HG02973 (cell line): ENCODE measurements at regions not wholly inside any gene's neighbourhood (a gene's known extent, or its start where the extent isn't known, plus 50 kb on each side); places are given as distances from the start of the nearest gene placed in this dataset.

Experiments
- ATAC-seq: cut with Tn5 transposase; IDR thresholded peaks from one replicate; pipeline ENCODE4 v1.9.1; 2021; ENCODE audit warnings: moderate library complexity; ENCODE audit not compliant: unreplicated experiment

DNA sequence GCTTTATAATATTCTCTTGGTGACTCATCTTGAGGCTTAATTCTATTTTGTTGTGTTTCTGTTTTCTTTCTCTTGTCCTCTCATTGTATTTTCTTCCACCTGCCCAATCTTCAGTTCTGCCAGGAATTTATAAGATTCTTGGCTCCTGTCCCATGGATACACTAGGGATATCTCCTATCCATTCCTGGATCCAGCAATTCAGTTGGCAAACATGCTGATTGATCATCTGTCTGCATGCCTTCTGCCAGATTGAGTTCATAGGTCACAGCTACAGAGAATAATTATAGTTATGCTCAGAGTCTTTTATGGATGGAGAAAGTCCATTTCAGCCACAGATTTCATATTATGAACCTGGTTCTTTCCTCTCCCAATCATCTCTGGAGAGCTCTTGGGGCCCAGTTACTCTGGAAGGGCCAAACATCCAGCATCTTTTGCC, 140.4 kb upstream of the MAGI2 start:
- no peak for ATAC-seq

GRCh38 chr7:79590916-79591623, 137.6 kb upstream of the MAGI2 start:
- ATAC-seq = no peak

- no peak for ATAC-seq
Observed at GRCh38 chr7:79590391-79590790, 136.9 kb upstream of the MAGI2 start.

- no peak for ATAC-seq
Observed at GRCh38 chr7:79570903-79571302, 117.4 kb upstream of the MAGI2 start.

- ATAC-seq = no peak
Observed at GRCh38 chr7:79563821-79564522, 110.5 kb upstream of the MAGI2 start.

DNA sequence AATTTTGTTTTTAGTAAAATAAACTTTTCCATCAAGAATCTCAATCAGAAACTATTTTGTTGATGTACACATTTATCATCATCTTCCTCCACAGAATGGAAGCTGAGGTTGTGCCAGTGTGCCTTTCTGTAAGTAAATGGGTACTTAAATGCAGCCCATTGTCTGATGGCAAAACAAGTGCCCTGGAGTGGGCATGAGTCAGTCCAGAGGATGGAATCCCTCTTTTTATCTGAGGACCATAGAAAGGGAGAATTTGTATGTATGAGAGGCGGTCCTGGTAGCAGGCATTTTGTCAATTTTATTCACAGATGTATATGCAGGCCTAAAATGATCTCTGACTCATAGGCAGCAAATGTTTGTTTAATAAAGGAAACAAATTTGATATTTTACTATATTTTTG, 102.1 kb upstream of the MAGI2 start:
- no peak for ATAC-seq

DNA sequence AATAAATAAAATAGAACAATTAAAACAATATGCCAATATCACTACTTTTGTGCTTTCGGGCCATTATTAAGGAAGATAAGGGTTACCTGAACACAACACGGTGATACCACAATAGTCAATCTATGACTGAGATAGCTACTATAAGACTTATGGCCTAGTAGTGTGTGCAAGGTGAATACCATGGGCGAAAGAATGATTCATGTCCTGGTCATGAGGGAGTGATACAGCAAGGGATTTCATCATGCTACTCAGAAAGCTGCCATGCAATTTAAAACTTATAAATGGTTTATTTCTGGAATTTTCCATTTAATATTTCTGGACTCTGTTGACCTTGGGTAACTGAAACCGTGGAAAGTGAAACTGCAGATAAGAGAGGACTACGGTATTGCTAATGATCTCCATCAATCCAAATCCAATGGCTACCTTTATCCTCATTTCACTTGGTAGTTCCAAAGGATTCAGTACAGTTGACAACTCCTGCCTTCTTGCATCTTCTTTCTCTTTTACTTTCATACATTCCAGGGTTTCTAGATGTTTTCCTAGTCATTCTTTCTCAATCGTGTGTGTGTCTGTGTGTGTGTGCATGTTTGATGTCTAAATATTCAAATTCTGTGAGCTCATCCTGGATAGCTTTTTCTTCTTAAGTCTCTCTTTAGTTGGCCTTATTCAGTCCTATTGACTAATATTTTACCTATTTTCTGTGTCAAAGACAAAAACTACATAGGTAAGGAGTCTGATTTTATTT, 100.5 kb upstream of the MAGI2 start:
- ATAC-seq = no peak

- no peak for ATAC-seq
Observed at GRCh38 chr7:79552463-79552862, 99.0 kb upstream of the MAGI2 start.

DNA sequence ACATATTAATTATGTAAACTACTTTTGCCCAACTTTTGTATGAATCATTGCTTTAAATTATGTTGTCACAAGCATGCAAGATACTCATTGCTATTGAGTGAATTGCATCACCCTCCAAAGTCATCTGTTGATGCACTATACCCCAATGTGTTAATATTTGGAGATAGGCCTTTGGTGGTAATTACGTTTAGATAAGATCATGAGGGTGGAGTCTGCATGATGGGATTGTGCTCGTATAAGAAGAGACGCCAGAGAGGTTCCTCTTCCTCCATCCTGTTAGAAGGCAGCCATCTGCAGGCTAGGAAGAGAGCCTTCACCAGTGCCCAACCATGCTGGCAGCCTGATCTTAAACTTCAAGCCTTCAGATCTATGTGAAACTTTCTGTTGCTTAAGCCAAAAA, 95.3 kb upstream of the MAGI2 start:
- ATAC-seq = no peak

GRCh38 chr7:79547132-79547531, 93.7 kb upstream of the MAGI2 start:
- ATAC-seq = no peak

GRCh38 chr7:79540592-79540991, 87.1 kb upstream of the MAGI2 start:
- no peak for ATAC-seq

DNA sequence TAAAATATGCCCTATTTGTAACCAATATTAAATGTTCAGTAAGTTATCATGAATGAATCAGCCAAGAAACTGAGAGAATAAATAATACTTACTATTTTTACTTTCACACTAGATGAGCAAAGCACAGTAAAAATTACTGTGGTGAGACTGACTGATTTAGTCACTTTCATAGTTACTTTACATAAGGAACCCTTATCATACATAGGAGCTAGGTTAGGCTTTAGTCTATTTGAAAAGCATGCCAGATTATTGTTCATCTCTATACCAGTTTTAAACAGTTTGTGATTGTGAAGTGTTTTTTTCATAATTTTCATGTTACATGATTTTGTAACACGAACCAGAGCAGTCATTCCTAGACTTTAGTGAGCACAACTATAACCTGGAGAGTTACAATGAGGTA, 80.7 kb upstream of the MAGI2 start:
- ATAC-seq = no peak

- ATAC-seq = no peak
Observed at GRCh38 chr7:79531905-79532664, 78.6 kb upstream of the MAGI2 start.

- ATAC-seq = no peak
Observed at GRCh38 chr7:79531116-79531515, 77.6 kb upstream of the MAGI2 start.

GRCh38 chr7:79529881-79530235, 76.4 kb upstream of the MAGI2 start:
- no peak for ATAC-seq

- no peak for ATAC-seq
Observed at GRCh38 chr7:79529214-79529880, 75.9 kb upstream of the MAGI2 start.

DNA sequence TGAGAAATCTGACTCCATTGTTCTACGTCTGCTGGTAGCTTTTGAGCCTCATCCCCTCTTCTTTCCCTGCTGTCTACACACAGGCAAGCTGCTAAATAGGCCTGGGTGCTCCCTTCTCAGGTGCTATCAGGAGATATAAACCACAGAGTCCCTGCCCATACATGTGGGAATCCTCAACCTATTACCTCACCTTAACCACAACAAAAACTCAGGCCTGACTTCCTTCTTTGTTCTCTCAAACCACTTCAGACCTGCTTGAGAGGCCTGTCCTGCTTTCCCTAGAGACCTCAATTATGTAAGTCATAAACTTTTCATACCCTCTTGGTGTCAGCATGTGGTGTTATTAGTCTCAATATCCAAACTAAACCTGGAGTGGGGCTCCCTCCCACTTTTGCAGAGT, 75.0 kb upstream of the MAGI2 start:
- ATAC-seq = no peak

- ATAC-seq = no peak
Observed at GRCh38 chr7:79524048-79524447, 70.6 kb upstream of the MAGI2 start.

GRCh38 chr7:79523436-79523835, 70.0 kb upstream of the MAGI2 start:
- no peak for ATAC-seq

- ATAC-seq = no peak
Observed at GRCh38 chr7:79520543-79520942, 67.1 kb upstream of the MAGI2 start.

DNA sequence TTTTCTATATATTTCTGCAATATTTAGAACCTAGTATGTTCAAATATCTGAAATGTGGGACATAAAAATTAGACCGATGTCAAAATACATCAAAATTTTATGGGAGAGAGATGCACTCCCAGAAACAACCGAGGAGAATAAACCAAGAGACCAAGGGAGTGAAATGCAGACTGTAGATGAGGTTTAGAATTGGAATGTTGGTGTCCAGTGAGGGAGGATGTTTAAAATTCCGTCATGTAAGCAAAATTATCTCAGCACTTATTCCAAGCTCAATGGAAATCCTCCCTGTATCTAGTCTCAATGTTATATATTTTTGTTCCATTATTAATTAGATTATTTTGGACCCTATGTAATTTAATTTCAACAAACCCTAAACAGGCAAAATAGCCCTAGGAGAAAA, 61.9 kb upstream of the MAGI2 start:
- no peak for ATAC-seq
